Kasumi-1 (cell line): ENCODE measurements at regions not wholly inside any gene's neighbourhood (a gene's known extent, or its start where the extent isn't known, plus 50 kb on each side); places are given as distances from the start of the nearest gene placed in this dataset.
"Not testable (repeated sequence)": the region's sequence is repeated elsewhere in the genome, so short reads cannot be mapped to it uniquely, and the experiment has no call there.

Source experiments
- DNase-seq, 2 experiments: peaks; one replicate each; lab custom pipeline; 2025; lab: John Stamatoyannopoulos, UW

DNA sequence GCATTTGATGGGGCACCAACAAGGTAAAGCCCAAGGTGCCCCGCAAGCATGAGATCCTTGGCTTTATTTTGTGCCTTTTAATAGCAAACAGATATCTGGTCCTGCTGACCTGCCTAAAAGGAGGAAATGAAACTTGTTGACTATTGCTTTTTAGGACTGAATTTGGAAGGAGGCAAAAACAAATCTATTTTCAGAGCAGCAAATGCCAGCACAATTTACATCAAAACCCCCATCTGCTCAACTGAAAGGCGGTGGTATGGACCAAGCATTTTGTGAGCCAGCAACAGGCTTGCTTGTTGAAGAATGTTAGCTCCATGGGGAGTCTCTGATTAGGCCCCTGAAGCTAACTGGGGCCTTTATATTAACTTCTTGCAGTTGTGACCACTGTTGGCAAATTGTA is 192.6 kb upstream of the E2F8 start:
- DNase-seq = no peak

GRCh38 chr11:19432370-19433061 is 191.8 kb upstream of the E2F8 start:
- DNase-seq = no peak

DNA sequence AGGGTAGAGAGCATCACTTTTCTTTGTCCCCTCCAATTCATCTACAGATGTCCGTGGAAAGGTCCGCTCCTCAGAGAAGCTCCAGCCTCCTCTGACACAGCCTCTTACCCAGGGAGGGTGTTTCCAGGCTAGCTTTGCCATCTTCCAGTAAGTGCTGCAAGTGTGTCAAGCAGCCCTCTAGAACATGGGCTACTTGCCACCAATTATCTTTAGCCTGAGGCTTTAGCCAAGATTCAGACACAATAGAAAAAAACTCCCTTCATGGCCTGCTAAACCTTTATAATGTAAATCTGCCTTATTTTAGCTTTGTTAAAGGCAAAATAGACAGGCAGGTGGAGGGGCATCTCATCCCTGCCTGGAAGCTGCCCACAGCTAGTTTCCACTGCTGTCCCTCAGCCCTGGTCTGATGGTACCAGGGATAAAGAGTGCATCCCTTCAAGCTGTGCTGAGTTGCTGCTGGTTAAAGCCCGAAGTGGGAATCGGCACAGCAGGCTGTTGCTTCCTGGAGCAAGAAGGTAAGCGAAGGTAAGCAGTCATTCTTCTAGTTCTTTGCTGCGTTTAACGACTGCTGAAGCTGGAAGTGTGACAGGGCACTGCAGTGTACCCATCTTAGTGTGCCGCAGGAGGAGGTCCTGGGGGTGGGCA is 190.1 kb upstream of the E2F8 start:
- DNase-seq = no peak

- DNase-seq = no peak
Measured at GRCh38 chr11:19430346-19430745, 189.6 kb upstream of the E2F8 start.

DNA sequence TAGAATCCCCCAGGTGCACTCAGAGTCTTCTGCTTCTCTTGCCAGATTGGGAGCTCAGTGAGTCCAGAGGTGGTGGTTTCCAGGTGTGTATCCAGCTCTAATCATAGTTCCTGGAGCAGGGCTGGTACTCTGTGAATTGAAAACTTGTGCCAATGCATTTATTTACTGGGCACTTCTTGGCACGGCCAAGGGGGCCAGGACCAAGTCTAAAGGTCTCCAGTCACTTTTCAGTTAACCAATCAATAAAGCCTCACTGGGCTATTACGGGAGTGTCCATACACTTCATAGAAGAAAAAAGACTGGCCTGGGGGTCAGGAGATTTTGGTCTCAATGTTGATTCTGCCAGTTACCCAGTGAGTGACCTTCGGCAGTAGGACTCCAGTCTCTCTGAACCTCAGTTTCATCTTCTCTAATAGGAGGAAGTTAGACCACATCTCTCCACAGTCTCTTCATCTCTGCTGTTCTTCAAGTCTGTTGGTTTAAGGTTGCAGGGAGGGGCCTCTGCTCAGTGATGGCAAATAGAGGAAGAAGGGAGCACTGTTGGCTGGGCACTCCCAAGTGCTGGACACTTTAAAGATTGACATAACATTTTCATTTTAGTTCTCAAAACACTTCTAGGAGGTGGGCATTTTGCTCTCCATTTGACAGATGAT is 188.5 kb upstream of the E2F8 start:
- no peak for DNase-seq

GRCh38 chr11:19428206-19429002 is 187.7 kb upstream of the E2F8 start:
- no peak for DNase-seq

DNA sequence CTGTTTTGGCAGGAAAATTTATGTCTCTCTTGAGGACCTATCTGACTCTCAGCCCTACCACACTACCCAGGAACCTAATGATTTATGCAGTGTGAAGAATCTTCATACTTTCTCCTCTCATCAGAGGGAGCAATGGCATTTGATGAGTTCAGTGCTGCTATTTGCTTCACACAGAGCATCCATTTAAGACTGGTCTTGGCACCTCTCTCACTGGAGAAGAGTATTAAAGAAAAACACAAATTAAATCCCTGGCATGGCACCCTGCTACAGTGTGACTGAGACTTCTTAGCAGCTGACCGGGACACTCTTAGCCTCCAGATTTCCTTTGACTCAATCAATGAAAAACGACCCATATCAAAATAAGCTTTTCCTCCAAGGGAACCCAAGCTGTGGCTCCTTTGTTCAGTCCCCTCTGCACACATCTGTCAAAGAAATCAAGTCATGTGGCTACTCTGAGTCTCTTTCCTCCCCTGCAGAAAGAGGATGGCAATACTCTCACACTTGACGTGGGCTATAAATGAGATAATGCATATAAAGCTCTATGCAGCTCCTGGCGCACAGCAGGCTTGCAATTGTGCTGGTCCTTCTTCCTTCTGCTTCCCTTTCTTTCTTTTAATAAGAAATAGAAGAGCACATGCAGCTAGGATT is 186.1 kb upstream of the E2F8 start:
- no peak for DNase-seq

DNA sequence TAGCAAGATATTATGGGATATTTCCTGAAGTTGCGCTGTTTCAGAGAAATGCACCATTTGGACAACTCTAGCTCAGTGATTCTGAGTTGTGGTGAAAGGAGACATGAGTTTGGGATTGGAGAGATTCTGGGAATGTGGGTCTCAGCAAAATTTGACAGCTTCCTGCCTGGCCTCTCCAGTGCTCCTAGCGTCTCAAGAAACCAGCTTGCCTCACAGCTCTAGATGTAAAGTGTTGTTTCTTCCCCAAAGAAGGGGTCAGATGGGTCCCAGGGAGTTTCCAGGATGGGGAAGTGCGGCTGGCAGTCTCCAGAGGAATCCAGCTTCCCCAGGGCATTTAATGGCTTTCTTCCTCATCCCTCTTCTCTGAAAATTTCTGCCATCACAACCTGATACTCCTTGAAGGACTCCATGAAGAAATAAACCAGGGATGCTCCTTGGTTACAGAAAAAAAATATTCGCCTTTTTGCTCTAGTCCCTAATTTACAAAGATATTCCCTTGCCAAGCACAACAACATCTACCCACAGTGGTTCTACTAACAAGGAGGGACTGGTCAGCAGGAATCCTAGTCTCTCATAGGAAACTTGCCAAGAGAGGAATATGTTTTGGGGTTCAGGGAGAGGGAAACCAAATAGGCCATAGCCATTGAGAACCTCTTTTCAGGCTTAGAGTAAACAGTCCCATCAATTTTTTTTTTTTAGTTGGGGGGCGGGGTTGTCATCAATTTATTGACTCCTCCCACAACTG is 185.4 kb upstream of the E2F8 start:
- DNase-seq = no peak

DNA sequence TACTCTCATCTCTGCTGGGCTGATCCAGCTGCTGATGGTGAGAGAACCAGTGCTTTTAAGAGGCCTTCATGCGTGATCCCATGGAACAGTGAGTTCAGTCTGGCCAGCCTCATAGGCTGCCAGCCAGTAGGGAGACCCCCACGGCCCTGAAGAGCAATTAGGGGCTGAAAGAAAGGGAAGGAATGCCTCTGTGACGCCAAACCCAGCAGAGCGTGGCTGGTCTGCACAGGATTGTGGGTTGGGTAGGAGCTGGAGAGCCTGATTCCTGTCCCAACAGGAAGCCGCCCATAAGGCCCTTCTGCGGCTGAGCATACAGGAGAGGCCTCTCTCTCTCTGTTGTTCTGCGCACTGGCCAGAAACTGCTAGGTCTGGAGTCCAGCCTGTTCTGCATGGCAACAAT is 181.5 kb upstream of the E2F8 start:
- DNase-seq = no peak

DNA sequence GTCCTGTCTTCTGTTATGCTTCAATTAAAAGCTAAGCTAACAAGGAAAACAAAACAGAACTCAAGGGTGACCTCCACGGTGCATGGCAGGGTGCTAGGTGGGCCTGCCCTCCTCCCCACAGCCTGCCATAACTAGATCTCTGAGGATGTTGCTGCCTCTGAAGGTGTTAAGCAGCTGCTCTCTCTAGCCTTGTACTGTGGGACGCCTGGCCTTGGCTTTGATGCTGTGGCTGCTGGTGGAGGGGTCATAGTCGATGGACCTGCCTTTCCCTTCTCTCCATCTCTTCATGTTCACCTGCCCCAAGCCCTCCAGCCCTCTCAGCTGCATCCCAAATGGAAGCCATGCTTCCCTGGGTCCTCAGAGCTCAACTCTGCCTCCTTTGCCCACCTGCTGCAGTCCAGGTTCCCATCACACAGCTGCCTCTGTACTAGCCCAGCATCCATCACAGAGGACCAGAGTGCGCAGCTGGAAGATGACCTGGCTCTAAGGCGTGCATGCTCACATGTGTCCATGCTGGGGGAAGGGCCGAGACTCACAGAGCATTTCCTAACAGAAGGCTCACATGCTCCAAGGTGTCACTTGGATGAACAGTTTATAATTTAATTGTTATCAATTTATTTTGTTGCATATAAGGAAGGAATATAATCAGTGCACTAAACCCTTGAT is 180.3 kb upstream of the E2F8 start:
- DNase-seq = no peak

GRCh38 chr11:19419808-19420207 is 179.1 kb upstream of the E2F8 start:
- no peak for DNase-seq

GRCh38 chr11:19419021-19419750 is 178.4 kb upstream of the E2F8 start:
- DNase-seq = no peak

DNA sequence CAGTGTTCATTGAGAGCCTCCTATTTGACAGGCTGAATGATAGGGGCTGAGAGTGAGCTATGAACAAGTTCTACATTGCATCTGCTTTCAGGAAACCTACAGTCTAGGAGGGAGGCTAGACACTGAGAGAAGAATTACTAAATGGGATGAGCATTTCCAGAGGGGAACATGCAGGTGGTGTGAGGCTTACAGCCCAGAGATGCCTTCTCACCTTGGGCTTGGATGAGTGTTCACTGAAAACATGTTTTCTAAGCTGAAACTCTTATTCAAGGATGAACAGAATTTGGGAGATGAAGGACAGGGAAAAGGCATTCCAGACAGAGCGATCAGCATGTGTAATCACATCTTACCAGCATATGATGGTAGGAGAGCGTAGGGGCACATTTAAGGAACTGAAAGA is 177.5 kb upstream of the E2F8 start:
- DNase-seq = no peak

DNA sequence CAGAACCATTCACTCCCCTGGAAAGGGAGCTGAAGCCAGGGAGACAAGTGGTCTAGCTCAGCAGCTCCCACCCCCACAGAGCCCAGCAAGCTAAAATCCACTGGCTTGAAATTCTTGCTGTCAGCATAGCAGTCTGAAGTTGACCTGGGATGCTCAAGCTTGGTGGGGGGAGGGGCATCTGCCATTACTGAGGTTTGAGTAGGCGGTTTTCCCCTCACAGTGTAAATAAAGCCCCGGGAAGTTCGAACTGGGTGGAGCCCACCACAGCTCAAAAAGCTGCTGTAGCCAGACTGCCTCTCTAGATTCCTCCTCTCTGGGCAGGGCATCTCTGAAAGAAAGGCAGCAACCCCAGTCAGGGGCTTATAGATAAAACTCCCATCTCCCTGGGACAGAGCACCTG is 171.3 kb upstream of the E2F8 start:
- not testable (repeated sequence) for DNase-seq

DNA sequence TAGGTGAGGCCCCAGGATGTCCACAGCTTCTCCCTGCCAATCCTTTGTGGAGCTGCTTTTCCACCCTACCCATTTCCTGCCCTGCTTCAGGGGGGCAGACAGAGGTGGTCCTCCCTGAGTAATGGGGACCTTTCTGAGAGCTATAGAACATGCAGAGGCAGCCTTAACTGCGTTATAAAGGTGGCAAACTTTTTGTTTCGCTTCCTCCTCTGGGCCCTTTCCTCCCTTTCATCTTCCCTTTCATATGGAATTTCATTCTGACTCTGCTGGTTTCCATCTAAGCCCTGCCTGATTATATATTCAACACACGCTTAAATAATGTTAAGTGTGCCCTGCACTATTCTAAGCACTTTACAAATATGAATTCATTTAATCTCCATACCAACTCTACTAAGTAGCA is 169.3 kb upstream of the E2F8 start:
- DNase-seq = no peak

DNA sequence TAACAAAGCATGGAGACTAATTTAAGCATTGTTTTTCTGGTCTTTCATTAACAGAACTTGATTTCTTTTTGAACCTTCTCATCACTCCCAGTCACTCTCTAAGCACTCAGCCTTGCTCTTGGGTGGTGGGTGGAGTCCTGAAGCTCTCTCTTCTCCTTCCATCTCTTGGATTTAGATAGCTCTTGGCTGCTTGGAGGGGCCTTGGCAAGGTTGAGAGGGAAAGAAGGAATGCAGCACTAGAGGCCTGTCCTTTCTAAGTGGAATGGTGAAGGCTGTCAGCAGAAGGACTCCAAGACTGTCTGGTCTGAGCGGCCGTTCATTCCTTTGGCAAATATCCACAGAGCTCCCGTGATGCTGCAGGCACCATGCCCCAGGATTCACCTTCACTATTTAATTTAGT is 168.6 kb upstream of the E2F8 start:
- no peak for DNase-seq

- DNase-seq = no peak
Measured at GRCh38 chr11:19407677-19408270, 167.0 kb upstream of the E2F8 start.

DNA sequence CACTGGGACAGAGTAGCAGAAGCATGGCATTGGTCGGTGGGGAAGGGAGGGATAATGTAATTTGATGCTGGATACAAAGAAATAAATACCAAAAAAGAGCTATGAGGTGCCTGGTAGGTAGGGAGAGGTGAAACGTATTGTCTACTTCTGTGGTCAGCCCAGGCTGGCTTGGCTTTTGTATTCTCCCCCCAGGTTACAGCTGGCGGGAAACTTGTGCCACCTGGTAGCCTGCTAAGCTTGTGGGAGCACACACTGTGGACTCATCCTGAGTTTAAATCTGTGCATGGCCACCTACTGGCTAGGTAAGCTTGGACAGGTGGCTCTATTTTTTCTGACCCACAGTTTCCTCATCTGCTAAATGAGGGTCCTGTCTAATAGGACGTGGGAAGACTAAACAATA is 165.2 kb upstream of the E2F8 start:
- no peak for DNase-seq

- no peak for DNase-seq
Measured at GRCh38 chr11:19404787-19405186, 164.0 kb upstream of the E2F8 start.
